GM23248 (cell line): ENCODE measurements at regions not wholly inside any gene's neighbourhood (a gene's known extent, or its start where the extent isn't known, plus 50 kb on each side); places are given as distances from the start of the nearest gene placed in this dataset.

Experiments
- EZH2 ChIP-seq: fragments of 200-600 bp; sonication (generic); IDR thresholded peaks from 2 replicates; pipeline ENCODE4 v1.6.1; 2018; ENCODE audit warnings: antibody characterized with exemption, mild to moderate bottlenecking; ENCODE audit not compliant: insufficient read depth, poor library complexity, severe bottlenecking
- EZH2phosphoT487 ChIP-seq: fragments of 200-600 bp; sonication (generic); IDR thresholded peaks from 2 replicates; pipeline ENCODE4 v1.6.1; 2018; ENCODE audit warnings: antibody characterized with exemption, moderate library complexity, mild to moderate bottlenecking, low read depth; ENCODE audit not compliant: insufficient read depth

GRCh38 chr3:127358641-127359040 is 70.8 kb upstream of the PRR20G start:
- no peak for TF ChIP-seq EZH2
- TF ChIP-seq EZH2phosphoT487 = no peak
